ENCODE measurements at regions not wholly inside any gene's neighbourhood (a gene's known extent, or its start where the extent isn't known, plus 50 kb on each side); places are given as distances from the start of the nearest gene placed in this dataset.

DNA sequence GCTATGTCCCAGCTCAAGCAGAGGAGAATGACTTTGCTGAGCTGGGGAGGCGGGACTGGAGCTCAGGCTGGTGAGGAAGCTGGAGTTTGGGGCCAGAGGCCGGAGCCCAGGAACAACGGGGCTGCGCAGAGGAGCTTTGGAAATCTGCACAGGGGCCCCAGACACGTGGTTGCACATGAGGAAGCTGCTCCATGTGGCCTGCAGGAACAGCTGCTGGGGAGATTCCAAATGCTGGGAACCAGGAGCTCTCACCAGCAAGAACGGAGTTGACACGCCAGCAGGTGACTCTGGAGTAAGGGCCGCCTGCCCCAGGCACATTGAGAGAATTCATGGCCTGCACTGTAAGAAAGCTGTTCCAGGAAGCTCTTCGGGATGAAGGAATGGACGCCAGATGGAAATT lies 91.0 kb downstream of the OLFM1 start:
- TF ChIP-seq CTCF (IDR thresholded peaks at IDR 0.05), result no peak
- TF ChIP-seq POLR2A (IDR thresholded peaks at IDR 0.05), result no peak

Data from right lobe of liver (tissue), 4 donors.